HEK293 (cell line): ENCODE measurements at regions not wholly inside any gene's neighbourhood (a gene's known extent, or its start where the extent isn't known, plus 50 kb on each side); places are given as distances from the start of the nearest gene placed in this dataset.

Experiments
- CTCF ChIA-PET: fragments of 350-600 bp; formaldehyde crosslinking; extraction: SDS; loops from one replicate; lab custom pipeline; 2021; ENCODE audit warnings: antibody characterized with exemption; lab: Yijun Ruan, JAX
- POLR2A ChIA-PET: fragments of 300-600 bp; formaldehyde crosslinking; extraction: SDS; loops from one replicate; lab custom pipeline; 2020; ENCODE audit warnings: antibody characterized with exemption, inconsistent platforms; lab: Yijun Ruan, JAX
- H3K27ac ChIP-seq: fragments of 200-500 bp; sonication (Bioruptor generic); 2 replicates; pipeline ENCODE4 v1.5.1; 2014; ENCODE audit warnings: low read depth, low read length, control low read depth, inconsistent platforms; ENCODE audit errors: extremely low read depth
- H3K36me3 ChIP-seq, 2 experiments: fragments of 200-500 bp in 1 of 2; sonication (Bioruptor generic) in 1 of 2; 1 replicate in 1 of 2; 2 replicates in 1 of 2; pipeline ENCODE4 v1.5.1; 2014 to 2017; ENCODE audit warnings: inconsistent platforms in 2 of 2, low read length in 2 of 2; ENCODE audit not compliant: control insufficient read depth in 2 of 2, insufficient read depth in 1 of 2
- H3K4me1 ChIP-seq: fragments of 200-500 bp; sonication (Bioruptor generic); 2 replicates; pipeline ENCODE4 v1.5.1; 2014; ENCODE audit warnings: mild to moderate bottlenecking, low read length, inconsistent platforms; ENCODE audit not compliant: control insufficient read depth, insufficient read depth
- H3K4me3 ChIP-seq: 2 replicates; pipeline ENCODE4 v1.5.1; 2011; ENCODE audit warnings: low read depth, mild to moderate bottlenecking, control low read depth, low read length, moderate library complexity
- H3K9me3 ChIP-seq: fragments of 200-500 bp; sonication (Bioruptor generic); 2 replicates; pipeline ENCODE4 v1.5.1; 2014; ENCODE audit warnings: low read depth, low read length, inconsistent platforms; ENCODE audit not compliant: control insufficient read depth, insufficient read depth
- GFI1B ChIP-seq: fragments of 450-650 bp; formaldehyde crosslinking; IDR thresholded peaks from 2 replicates; pipeline ENCODE4 v1.5.1; 2016; ENCODE audit warnings: missing biosample characterization, missing genetic modification characterization
- HOXC10 ChIP-seq: sonication (generic); formaldehyde crosslinking; IDR thresholded peaks from 2 replicates; pipeline ENCODE4 v1.8.1; 2023; ENCODE audit warnings: mild to moderate bottlenecking, missing genetic modification reagents
- MZF1 ChIP-seq: fragments of 450-650 bp; formaldehyde crosslinking; IDR thresholded peaks from 2 replicates; pipeline ENCODE4 v1.5.1; 2017; ENCODE audit warnings: missing biosample characterization, missing genetic modification characterization, borderline replicate concordance
- RBAK ChIP-seq: fragments of 450-650 bp; formaldehyde crosslinking; IDR thresholded peaks from 2 replicates; pipeline ENCODE4 v1.5.1; 2016; ENCODE audit warnings: missing biosample characterization, missing genetic modification characterization
- TCF7L2 ChIP-seq: IDR thresholded peaks from 2 replicates; pipeline ENCODE4 v1.6.1; 2011; ENCODE audit warnings: low read depth, mild to moderate bottlenecking, inconsistent platforms, low read length, moderate library complexity, borderline replicate concordance
- ZBTB48 ChIP-seq: fragments of 450-650 bp; formaldehyde crosslinking; IDR thresholded peaks from 2 replicates; pipeline ENCODE4 v1.5.1; 2016; ENCODE audit warnings: missing biosample characterization, missing genetic modification characterization
- ZEB2 ChIP-seq: fragments of 450-650 bp; formaldehyde crosslinking; IDR thresholded peaks from 2 replicates; pipeline ENCODE4 v1.5.1; 2016; ENCODE audit warnings: missing biosample characterization, missing genetic modification characterization
- ZNF19 ChIP-seq: fragments of 450-650 bp; formaldehyde crosslinking; IDR thresholded peaks from 2 replicates; pipeline ENCODE4; 2016; ENCODE audit warnings: missing biosample characterization, missing genetic modification characterization, low read depth
- ZNF248 ChIP-seq: fragments of 450-650 bp; formaldehyde crosslinking; IDR thresholded peaks from 2 replicates; pipeline ENCODE4 v1.5.1; 2017; ENCODE audit warnings: missing biosample characterization, missing genetic modification characterization
- ZNF324 ChIP-seq: fragments of 450-650 bp; formaldehyde crosslinking; IDR thresholded peaks from 2 replicates; pipeline ENCODE4 v1.5.1; 2016; ENCODE audit warnings: missing biosample characterization, missing genetic modification characterization
- ZNF366 ChIP-seq: fragments of 450-650 bp; formaldehyde crosslinking; conservative IDR thresholded peaks from 2 replicates; pipeline ENCODE4 v1.5.1; 2016; ENCODE audit warnings: missing biosample characterization, missing genetic modification characterization
- ZNF404 ChIP-seq: fragments of 450-650 bp; formaldehyde crosslinking; IDR thresholded peaks from 2 replicates; pipeline ENCODE4 v1.5.1; 2017; ENCODE audit warnings: missing biosample characterization, missing genetic modification characterization
- ZNF48 ChIP-seq: fragments of 450-650 bp; formaldehyde crosslinking; IDR thresholded peaks from 2 replicates; pipeline ENCODE4 v1.5.1; 2016; ENCODE audit warnings: missing biosample characterization, missing genetic modification characterization
- ZNF510 ChIP-seq: fragments of 450-650 bp; formaldehyde crosslinking; IDR thresholded peaks from 2 replicates; pipeline ENCODE4 v1.5.1; 2018; ENCODE audit warnings: mild to moderate bottlenecking, missing genetic modification characterization, missing biosample characterization; ENCODE audit not compliant: insufficient replicate concordance
- ZNF514 ChIP-seq: fragments of 450-650 bp; formaldehyde crosslinking; IDR thresholded peaks from 2 replicates; pipeline ENCODE4 v1.5.1; 2016; ENCODE audit warnings: missing biosample characterization, missing genetic modification characterization
- ZNF585B ChIP-seq: fragments of 450-650 bp; formaldehyde crosslinking; IDR thresholded peaks from 2 replicates; pipeline ENCODE4 v1.5.1; 2016; ENCODE audit warnings: missing biosample characterization, missing genetic modification characterization
- ZNF707 ChIP-seq: fragments of 450-650 bp; formaldehyde crosslinking; IDR thresholded peaks from 2 replicates; pipeline ENCODE4 v1.5.1; 2016; ENCODE audit warnings: missing biosample characterization, missing genetic modification characterization
- ZSCAN30 ChIP-seq: fragments of 450-650 bp; IDR thresholded peaks from 2 replicates; pipeline ENCODE4 v1.5.1; 2018; ENCODE audit warnings: missing biosample characterization, mild to moderate bottlenecking, missing genetic modification characterization, moderate library complexity
- TF ChIP-seq, protein P1 (sequence below): fragments of 450-650 bp; formaldehyde crosslinking; IDR thresholded peaks from 2 replicates; pipeline ENCODE4 v1.5.1; 2016; ENCODE audit warnings: missing biosample characterization, missing genetic modification characterization, low read depth
- TF ChIP-seq, protein P2 (sequence below): fragments of 450-650 bp; formaldehyde crosslinking; conservative IDR thresholded peaks from 2 replicates; pipeline ENCODE4 v1.5.1; 2016; ENCODE audit warnings: low read depth, missing biosample characterization, missing genetic modification characterization
- TF ChIP-seq, protein P3 (sequence below): fragments of 450-650 bp; formaldehyde crosslinking; IDR thresholded peaks from 2 replicates; pipeline ENCODE4 v1.5.1; 2017; ENCODE audit warnings: missing biosample characterization, missing genetic modification characterization
- TF ChIP-seq, protein P4 (sequence below): fragments of 450-650 bp; formaldehyde crosslinking; IDR thresholded peaks from 2 replicates; pipeline ENCODE4 v1.5.1; 2016; ENCODE audit warnings: missing biosample characterization, missing genetic modification characterization

DNA sequence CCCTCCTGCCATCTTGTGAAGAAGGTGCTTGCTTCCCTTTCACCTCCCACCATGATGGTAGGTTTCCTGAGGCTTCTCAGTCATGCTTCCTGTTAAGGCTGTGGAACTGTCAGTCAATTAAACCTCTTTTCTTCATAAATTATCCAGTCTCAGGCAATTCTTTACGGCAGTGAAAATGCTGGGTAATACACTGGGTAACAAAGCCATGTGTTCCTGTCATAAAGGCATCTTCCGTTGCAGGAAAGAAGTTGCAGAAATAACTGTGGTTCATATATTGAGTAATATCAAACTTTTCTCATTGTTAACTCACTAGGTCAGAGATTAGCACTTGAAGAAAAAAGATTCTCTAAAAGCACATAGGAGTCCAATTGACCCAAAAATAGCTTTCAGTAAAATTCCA is 163.9 kb upstream of the HNMT start (continued):
- no peak for TF ChIP-seq ZNF514 (tag by site-specific recombination)
- no peak for TF ChIP-seq HOXC10
- TF ChIP-seq ZNF510 (tag by site-specific recombination) = no peak
- TF ChIP-seq, protein P1, sequence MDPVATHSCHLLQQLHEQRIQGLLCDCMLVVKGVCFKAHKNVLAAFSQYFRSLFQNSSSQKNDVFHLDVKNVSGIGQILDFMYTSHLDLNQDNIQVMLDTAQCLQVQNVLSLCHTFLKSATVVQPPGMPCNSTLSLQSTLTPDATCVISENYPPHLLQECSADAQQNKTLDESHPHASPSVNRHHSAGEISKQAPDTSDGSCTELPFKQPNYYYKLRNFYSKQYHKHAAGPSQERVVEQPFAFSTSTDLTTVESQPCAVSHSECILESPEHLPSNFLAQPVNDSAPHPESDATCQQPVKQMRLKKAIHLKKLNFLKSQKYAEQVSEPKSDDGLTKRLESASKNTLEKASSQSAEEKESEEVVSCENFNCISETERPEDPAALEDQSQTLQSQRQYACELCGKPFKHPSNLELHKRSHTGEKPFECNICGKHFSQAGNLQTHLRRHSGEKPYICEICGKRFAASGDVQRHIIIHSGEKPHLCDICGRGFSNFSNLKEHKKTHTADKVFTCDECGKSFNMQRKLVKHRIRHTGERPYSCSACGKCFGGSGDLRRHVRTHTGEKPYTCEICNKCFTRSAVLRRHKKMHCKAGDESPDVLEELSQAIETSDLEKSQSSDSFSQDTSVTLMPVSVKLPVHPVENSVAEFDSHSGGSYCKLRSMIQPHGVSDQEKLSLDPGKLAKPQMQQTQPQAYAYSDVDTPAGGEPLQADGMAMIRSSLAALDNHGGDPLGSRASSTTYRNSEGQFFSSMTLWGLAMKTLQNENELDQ (tag by site-specific recombination) = no peak
- no peak for TF ChIP-seq ZEB2
- no peak for TF ChIP-seq ZNF404 (tag by site-specific recombination)
- no peak for TF ChIP-seq ZSCAN30 (tag by site-specific recombination)

DNA sequence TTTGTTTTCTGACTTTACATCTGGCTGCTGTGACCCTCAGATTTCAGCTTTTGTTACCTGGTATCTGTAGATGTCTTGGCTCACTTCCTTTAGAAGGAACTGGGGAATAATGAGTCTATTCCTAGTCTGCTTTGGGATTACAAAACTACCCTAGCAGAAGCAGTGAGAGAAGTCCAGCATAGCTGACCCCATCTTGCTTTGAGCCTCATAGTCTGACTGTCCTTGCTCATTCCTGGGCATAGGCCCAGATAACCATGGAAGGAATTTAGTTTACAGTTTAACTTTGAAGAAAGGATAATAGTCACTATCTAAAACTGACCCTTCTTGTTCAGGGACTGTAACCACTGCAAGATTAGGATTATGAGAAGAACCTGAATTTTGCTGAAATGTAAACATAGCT is 163.0 kb upstream of the HNMT start:
- POLR2A ChIA-PET = no interaction called here
- Histone ChIP-seq H3K9me3 (no peaks in the 10 kb centered on the region), H3K4me3 (no peak overlapping the region), H3K27ac (no peak overlapping the region), H3K4me1 (no peaks in the 10 kb centered on the region), H3K36me3 (no peaks in the 10 kb centered on the region)
- CTCF ChIA-PET = no interaction called here
- no peak for TF ChIP-seq ZNF585B (tag by site-specific recombination)
- TF ChIP-seq RBAK (tag by site-specific recombination) = no peak
- no peak for TF ChIP-seq ZNF324 (tag by site-specific recombination)
- no peak for TF ChIP-seq ZNF48 (tag by site-specific recombination)

DNA sequence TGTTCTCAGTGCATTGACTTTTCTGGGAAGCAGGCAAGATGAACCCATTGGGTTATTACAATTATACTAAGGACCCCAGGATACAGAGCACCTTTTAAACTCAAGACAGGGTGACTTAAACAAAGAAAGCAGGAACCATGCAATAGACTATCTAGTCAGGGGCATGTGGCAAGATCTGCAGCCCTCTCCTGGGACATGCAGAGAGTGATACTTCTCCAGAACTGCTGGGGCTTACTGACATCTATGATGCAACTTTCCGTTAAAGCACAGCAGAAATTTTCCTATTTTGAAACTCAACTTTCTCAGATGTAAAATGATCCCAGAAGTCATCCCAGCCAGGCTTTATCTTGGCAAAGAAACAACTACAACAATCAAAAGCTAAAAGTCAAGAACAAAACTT is 162.2 kb upstream of the HNMT start:
- H3K9me3 ChIP-seq = no peaks in the 10 kb centered on the region
- H3K36me3 ChIP-seq = no peaks in the 10 kb centered on the region
- H3K4me1 ChIP-seq = no peaks in the 10 kb centered on the region
- POLR2A ChIA-PET = no interaction called here
- H3K27ac ChIP-seq = no peak overlapping the region
- CTCF ChIA-PET = no interaction called here
- H3K4me3 ChIP-seq = no peak overlapping the region
- TF ChIP-seq ZNF248 (tag by site-specific recombination) (no peak), ZNF366 (no peak), ZNF707 (tag by site-specific recombination) (no peak), ZBTB48 (no peak), GFI1B (no peak), TCF7L2 (no peak), ZNF585B (tag by site-specific recombination) (no peak), RBAK (tag by site-specific recombination) (no peak), ZNF19 (tag by site-specific recombination) (no peak), MZF1 (tag by site-specific recombination) (no peak)
- TF ChIP-seq, protein P2, sequence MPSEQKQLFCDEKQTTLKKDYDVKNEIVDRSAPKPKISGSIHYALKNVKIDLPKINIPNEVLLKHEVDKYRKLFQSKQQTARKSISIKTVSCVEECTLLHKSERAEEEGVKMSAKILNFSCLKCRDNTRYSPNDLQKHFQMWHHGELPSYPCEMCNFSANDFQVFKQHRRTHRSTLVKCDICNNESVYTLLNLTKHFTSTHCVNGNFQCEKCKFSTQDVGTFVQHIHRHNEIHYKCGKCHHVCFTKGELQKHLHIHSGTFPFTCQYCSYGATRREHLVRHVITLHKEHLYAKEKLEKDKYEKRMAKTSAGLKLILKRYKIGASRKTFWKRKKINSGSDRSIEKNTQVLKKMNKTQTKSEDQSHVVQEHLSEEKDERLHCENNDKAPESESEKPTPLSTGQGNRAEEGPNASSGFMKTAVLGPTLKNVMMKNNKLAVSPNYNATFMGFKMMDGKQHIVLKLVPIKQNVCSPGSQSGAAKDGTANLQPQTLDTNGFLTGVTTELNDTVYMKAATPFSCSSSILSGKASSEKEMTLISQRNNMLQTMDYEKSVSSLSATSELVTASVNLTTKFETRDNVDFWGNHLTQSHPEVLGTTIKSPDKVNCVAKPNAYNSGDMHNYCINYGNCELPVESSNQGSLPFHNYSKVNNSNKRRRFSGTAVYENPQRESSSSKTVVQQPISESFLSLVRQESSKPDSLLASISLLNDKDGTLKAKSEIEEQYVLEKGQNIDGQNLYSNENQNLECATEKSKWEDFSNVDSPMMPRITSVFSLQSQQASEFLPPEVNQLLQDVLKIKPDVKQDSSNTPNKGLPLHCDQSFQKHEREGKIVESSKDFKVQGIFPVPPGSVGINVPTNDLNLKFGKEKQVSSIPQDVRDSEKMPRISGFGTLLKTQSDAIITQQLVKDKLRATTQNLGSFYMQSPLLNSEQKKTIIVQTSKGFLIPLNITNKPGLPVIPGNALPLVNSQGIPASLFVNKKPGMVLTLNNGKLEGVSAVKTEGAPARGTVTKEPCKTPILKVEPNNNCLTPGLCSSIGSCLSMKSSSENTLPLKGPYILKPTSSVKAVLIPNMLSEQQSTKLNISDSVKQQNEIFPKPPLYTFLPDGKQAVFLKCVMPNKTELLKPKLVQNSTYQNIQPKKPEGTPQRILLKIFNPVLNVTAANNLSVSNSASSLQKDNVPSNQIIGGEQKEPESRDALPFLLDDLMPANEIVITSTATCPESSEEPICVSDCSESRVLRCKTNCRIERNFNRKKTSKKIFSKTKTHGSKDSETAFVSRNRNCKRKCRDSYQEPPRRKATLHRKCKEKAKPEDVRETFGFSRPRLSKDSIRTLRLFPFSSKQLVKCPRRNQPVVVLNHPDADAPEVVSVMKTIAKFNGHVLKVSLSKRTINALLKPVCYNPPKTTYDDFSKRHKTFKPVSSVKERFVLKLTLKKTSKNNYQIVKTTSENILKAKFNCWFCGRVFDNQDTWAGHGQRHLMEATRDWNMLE (tag by site-specific recombination) = no peak
- TF ChIP-seq, protein P3, sequence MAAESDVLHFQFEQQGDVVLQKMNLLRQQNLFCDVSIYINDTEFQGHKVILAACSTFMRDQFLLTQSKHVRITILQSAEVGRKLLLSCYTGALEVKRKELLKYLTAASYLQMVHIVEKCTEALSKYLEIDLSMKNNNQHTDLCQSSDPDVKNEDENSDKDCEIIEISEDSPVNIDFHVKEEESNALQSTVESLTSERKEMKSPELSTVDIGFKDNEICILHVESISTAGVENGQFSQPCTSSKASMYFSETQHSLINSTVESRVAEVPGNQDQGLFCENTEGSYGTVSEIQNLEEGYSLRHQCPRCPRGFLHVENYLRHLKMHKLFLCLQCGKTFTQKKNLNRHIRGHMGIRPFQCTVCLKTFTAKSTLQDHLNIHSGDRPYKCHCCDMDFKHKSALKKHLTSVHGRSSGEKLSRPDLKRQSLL (tag by site-specific recombination) = no peak
- TF ChIP-seq, protein P1 (tag by site-specific recombination) = no peak
- TF ChIP-seq, protein P4, sequence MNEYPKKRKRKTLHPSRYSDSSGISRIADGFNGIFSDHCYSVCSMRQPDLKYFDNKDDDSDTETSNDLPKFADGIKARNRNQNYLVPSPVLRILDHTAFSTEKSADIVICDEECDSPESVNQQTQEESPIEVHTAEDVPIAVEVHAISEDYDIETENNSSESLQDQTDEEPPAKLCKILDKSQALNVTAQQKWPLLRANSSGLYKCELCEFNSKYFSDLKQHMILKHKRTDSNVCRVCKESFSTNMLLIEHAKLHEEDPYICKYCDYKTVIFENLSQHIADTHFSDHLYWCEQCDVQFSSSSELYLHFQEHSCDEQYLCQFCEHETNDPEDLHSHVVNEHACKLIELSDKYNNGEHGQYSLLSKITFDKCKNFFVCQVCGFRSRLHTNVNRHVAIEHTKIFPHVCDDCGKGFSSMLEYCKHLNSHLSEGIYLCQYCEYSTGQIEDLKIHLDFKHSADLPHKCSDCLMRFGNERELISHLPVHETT (tag by site-specific recombination) = no peak
